HCT116 (cell line): ENCODE measurements at regions not wholly inside any gene's neighbourhood (a gene's known extent, or its start where the extent isn't known, plus 50 kb on each side); places are given as distances from the start of the nearest gene placed in this dataset.

Experiments used
- EGR1 ChIP-seq: IDR thresholded peaks from 2 replicates; pipeline ENCODE4 v1.6.1; 2012; ENCODE audit warnings: low read depth
- ELF1 ChIP-seq: IDR thresholded peaks from 2 replicates; pipeline ENCODE4 v1.6.1; 2012; ENCODE audit warnings: low read depth, borderline replicate concordance
- POLR2AphosphoS5 ChIP-seq: IDR thresholded peaks from 2 replicates; pipeline ENCODE4 v1.6.1; 2011; ENCODE audit warnings: mild to moderate bottlenecking, low read depth, low read length, moderate library complexity

- TF ChIP-seq ELF1: no peak
- no peak for TF ChIP-seq EGR1
- TF ChIP-seq POLR2AphosphoS5: no peak
Observed at GRCh38 chr6:168863467-168863866, 390.2 kb downstream of the THBS2 start.
